Activated T-helper 1 cell treated with anti-CD3 and anti-CD28 coated beads, Interleukin-12 subunit alpha, Interleukin-12 subunit beta, Interleukin-2, Interleukin-4 antibody, amounts not matched to agents 30 ng/mL and 10 ng/mL and 1 ng/mL, durations not matched to agents 14 hours and 24 hours and 36 hours (primary cell): ENCODE measurements at regions not wholly inside any gene's neighbourhood (a gene's known extent, or its start where the extent isn't known, plus 50 kb on each side); places are given as distances from the start of the nearest gene placed in this dataset.

Experiments used
- DNase-seq: peaks from one replicate; pipeline ENCODE4 v3.0.0; 2021; ENCODE audit warnings: low spot score
- H3K27ac Mint-ChIP-seq: one replicate; pipeline ENCODE4 v1.8.0; 2021; ENCODE audit warnings: mild to moderate bottlenecking, mixed read lengths
- H3K27me3 Mint-ChIP-seq: one replicate; pipeline ENCODE4 v1.8.0; 2022; ENCODE audit warnings: mild to moderate bottlenecking, moderate library complexity, mixed read lengths; ENCODE audit not compliant: insufficient read depth
- H3K36me3 Mint-ChIP-seq: one replicate; pipeline ENCODE4 v1.8.0; 2021; ENCODE audit warnings: low read depth, mixed read lengths
- H3K4me1 Mint-ChIP-seq: one replicate; pipeline ENCODE4 v1.8.0; 2021; ENCODE audit warnings: low read depth, mixed read lengths
- H3K4me3 Mint-ChIP-seq: one replicate; pipeline ENCODE4 v1.8.0; 2021; ENCODE audit warnings: mild to moderate bottlenecking, moderate library complexity, mixed read lengths
- H3K9me3 Mint-ChIP-seq: one replicate; pipeline ENCODE4 v1.8.0; 2021; ENCODE audit warnings: mixed read lengths
- intact Hi-C: fragments of 100-400 bp; cut with micrococcal nuclease; formaldehyde crosslinking; loops from one replicate; pipeline ENCODE4 v1.15.1; 2024

DNA sequence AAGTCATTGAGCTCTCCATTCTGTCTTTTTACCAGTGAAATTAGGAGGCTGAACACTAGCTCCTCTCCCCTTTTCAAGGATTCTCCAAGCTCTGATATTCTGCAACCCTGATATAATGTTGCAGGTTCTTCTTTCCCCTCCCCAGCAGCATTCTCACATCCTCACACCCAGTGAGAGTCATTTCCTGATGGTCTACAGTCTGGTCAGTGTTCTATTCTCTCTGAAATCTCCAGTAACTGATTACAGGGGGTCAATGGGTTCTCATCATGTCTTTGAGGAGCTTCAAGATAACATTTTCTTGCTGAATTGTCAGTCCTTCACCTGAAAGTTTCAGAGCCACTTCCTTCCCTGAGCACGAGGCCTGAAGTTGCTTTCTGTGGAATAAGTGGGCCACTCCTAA lies 299.4 kb downstream of the PTEN start:
- peaks cover 18% of the 10 kb centered on the region for H3K4me1 Mint-ChIP-seq
- H3K27ac Mint-ChIP-seq, result no peak overlapping the region
- no peaks in the 10 kb centered on the region for H3K36me3 Mint-ChIP-seq
- H3K27me3 Mint-ChIP-seq, result peaks cover 2% of the 10 kb centered on the region
- intact Hi-C loops, result no loop called here
- no peaks in the 10 kb centered on the region for H3K9me3 Mint-ChIP-seq
- no peak for DNase-seq
- H3K4me3 Mint-ChIP-seq, result no peak overlapping the region

DNA sequence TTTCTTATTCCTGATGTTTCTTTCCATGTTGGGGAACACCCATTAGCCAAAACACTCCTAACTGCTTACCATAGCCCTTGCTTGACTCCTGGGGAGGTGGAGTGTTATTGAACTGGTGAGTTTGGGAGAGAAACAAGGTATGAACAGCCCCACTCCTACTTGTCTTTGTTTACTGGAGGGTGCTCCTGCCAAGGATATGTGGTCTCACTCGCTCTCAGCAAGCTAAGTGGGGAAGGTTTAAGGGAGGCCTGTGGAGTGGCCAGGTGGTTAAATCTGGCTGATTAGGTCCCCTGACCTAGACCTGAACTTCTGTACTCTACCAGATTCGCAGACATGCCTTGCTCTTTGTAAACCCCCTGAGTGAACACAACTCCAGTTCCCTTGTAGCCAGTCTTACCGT lies 300.1 kb downstream of the PTEN start:
- no peak overlapping the region for H3K4me3 Mint-ChIP-seq
- H3K27ac Mint-ChIP-seq, result no peak overlapping the region
- H3K27me3 Mint-ChIP-seq, result peaks cover 2% of the 10 kb centered on the region
- DNase-seq, result no peak
- H3K9me3 Mint-ChIP-seq, result peaks cover 1% of the 10 kb centered on the region
- peaks cover 14% of the 10 kb centered on the region for H3K4me1 Mint-ChIP-seq
- intact Hi-C loops, result no loop called here
- H3K36me3 Mint-ChIP-seq, result peaks cover under 1% of the 10 kb centered on the region

DNA sequence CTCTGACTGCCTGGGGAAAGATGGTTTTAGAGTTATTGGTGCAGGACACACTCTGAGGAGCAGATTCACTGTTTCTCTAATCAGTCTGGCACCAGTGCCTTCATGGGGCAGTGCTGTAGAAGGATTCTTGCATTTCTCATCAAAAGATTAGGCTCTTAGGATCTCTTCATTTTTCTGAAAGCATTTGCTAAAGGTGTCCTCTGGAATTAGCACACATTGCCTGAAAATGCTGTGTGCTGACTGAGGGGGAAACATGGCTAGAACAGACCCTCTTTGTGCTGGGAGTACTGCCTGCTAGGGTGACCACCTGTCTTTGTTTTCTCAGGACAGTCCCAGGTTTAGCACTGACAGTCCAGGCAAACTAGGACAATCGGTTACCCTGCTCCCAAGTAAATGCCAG lies 301.0 kb downstream of the PTEN start:
- intact Hi-C loops, result no loop called here
- Mint-ChIP-seq H3K9me3 (peaks cover 7% of the 10 kb centered on the region), H3K4me1 (peaks cover 19% of the 10 kb centered on the region), H3K36me3 (peaks cover 5% of the 10 kb centered on the region), H3K4me3 (no peak overlapping the region), H3K27me3 (peaks cover 2% of the 10 kb centered on the region), H3K27ac (no peak overlapping the region)
- no peak for DNase-seq

DNA sequence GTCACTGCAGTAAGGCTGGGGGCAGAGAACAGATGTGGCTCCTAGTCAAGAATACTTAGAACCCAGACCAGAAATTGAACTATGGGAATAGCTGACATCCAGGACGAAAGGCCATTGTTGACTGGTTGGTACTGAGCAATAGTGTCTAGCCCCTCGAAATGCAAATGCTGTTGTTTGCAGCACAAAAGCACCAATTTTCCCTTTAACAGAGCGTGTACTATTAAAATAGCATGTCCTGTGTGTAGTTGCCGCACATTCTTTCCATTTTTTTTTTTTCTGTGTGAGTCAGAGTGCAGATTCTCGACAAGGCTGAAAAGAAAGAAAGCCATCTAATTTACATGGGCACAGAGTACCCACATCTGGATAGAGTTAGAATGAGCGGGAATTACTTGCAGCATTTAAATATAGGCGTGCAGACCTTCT lies 302.4 kb downstream of the PTEN start:
- DNase-seq, result no peak
- intact Hi-C loops, result no loop called here
- peaks cover 5% of the 10 kb centered on the region for H3K36me3 Mint-ChIP-seq
- H3K9me3 Mint-ChIP-seq, result peaks cover 7% of the 10 kb centered on the region
- H3K4me3 Mint-ChIP-seq, result no peak overlapping the region
- H3K4me1 Mint-ChIP-seq, result peaks cover 33% of the 10 kb centered on the region
- no peak overlapping the region for H3K27ac Mint-ChIP-seq
- H3K27me3 Mint-ChIP-seq, result peaks cover 2% of the 10 kb centered on the region

DNA sequence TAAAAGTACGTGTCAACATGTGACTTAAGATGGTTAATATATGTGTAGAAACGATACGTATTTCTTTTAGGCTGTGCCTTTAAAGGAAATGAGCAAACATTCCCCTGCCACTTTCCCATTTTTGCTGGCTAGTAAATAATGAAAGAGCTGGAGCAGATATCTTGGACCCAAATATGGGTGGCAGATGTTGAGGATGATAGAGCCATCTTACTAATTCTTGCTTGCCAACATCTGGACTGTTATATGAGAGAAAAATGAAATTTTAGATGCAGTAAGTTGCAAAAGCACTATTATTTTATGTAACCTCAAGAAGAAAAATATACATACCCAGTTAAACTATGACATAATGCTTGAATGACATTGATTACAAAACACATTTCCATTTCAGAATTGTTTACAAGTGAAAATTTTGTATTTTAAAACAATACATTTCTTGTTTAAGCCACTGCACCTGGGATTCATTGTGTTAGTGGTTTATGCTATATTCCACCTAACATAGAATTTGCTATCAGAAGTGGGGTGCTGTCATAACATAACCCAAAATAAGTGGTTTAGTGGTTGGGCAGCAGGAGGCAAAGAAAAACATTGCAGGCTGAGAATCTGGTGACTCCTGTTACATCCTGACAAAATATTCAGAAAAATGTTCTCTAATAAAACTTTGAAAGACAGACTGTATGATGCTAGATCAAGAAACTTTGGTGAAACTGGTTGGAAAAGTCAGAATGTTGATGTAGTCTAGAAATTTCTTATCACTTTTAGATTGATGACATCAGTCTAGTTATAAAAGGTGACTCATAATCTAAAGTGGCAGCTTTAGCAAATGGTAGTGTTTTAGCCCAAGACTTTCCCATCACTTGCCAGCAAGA lies 305.0 kb downstream of the PTEN start:
- H3K4me1 Mint-ChIP-seq, result peaks cover 33% of the 10 kb centered on the region
- H3K9me3 Mint-ChIP-seq, result peaks cover 7% of the 10 kb centered on the region
- H3K4me3 Mint-ChIP-seq, result no peak overlapping the region
- DNase-seq, result no peak
- intact Hi-C loops, result no loop called here
- H3K27ac Mint-ChIP-seq, result no peak overlapping the region
- peaks cover 3% of the 10 kb centered on the region for H3K27me3 Mint-ChIP-seq
- H3K36me3 Mint-ChIP-seq, result peaks cover 6% of the 10 kb centered on the region

DNA sequence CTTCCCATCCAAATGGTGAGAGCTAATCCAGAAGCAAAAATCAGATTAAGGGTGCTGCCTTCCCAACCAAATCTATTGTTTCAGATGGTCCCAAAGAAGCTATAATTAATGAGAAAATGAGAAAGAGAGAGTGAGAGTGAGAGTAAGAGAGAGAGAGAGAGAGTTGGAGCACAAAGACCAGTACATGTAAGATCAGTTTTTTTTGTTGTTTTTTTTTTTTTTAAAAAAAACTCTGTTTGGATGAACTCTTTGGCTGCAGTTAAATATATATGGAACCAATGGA lies 305.6 kb downstream of the PTEN start:
- H3K9me3 Mint-ChIP-seq, result peaks cover 8% of the 10 kb centered on the region
- intact Hi-C loops, result no loop called here
- no peak for DNase-seq
- H3K4me3 Mint-ChIP-seq, result no peak overlapping the region
- H3K4me1 Mint-ChIP-seq, result peaks cover 32% of the 10 kb centered on the region
- H3K27ac Mint-ChIP-seq, result no peak overlapping the region
- peaks cover 6% of the 10 kb centered on the region for H3K36me3 Mint-ChIP-seq
- H3K27me3 Mint-ChIP-seq, result peaks cover 3% of the 10 kb centered on the region

DNA sequence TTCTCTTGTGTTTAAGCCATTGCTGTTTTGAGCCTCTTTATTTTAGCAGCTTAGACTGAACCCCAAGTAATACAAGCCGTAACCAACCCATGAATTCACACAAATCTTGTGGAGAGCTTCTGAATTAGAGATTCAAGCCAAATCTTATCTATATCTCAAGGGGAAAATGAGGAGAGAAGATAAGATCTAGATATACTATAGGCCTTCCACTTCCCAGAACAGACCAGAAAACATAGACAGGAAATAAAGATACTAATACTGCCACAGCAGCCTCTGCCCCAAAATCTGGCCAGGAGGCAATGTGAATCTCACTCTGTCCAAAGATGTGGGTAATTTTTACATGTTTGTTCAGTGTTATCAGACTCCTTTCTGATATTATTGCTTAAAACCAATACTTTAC lies 307.2 kb downstream of the PTEN start:
- H3K4me3 Mint-ChIP-seq, result no peak overlapping the region
- H3K9me3 Mint-ChIP-seq, result peaks cover 22% of the 10 kb centered on the region
- H3K4me1 Mint-ChIP-seq, result peaks cover 32% of the 10 kb centered on the region
- H3K27me3 Mint-ChIP-seq, result peaks cover 8% of the 10 kb centered on the region
- H3K36me3 Mint-ChIP-seq, result peaks cover 13% of the 10 kb centered on the region
- DNase-seq, result no peak
- intact Hi-C loops, result no loop called here
- H3K27ac Mint-ChIP-seq, result no peak overlapping the region

DNA sequence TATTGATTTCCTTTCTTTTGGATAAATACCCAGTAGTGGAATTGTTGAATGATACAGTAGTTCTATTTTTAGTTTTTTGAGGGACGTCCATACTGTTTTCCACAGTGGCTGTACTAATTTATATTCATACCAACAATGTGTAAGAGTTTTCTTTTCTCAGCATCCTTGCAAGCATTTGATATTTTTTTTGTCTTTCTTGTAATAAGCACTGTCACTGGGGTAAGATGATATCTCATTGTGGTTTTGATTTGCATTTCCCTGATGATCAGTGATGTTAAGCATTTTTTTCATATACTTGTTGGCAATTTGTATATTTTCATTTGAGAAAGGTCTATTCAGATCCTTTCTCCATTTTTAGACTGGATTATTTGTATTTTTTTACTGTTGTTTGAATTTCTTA lies 308.7 kb downstream of the PTEN start:
- peaks cover 10% of the 10 kb centered on the region for H3K27me3 Mint-ChIP-seq
- H3K36me3 Mint-ChIP-seq, result peaks cover 15% of the 10 kb centered on the region
- H3K27ac Mint-ChIP-seq, result no peak overlapping the region
- no peak for DNase-seq
- peaks cover 32% of the 10 kb centered on the region for H3K4me1 Mint-ChIP-seq
- intact Hi-C loops, result no loop called here
- H3K4me3 Mint-ChIP-seq, result no peak overlapping the region
- peaks cover 29% of the 10 kb centered on the region for H3K9me3 Mint-ChIP-seq

DNA sequence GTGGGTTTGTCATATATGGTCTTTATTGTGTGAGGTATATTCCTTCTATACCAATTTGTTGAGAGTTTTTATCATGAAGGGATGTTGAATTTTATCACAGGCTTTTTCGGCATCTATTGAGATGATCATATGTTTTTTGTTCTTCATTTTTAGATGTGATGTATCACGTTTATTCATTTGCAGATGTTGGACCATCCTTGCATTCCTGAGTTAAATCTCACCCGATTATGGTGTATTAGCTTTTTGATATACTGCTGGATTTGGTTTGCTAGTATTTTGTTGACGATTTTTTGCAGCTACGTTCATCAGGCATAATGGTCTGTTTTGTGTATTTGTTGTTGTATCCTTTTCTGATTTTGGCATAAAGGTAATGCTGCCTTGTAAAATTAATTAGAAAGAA lies 311.0 kb downstream of the PTEN start:
- no peak overlapping the region for H3K27ac Mint-ChIP-seq
- H3K9me3 Mint-ChIP-seq, result peaks cover 28% of the 10 kb centered on the region
- H3K4me3 Mint-ChIP-seq, result no peak overlapping the region
- intact Hi-C loops, result no loop called here
- H3K4me1 Mint-ChIP-seq, result peaks cover 27% of the 10 kb centered on the region
- H3K36me3 Mint-ChIP-seq, result peaks cover 16% of the 10 kb centered on the region
- H3K27me3 Mint-ChIP-seq, result peaks cover 10% of the 10 kb centered on the region
- no peak for DNase-seq

DNA sequence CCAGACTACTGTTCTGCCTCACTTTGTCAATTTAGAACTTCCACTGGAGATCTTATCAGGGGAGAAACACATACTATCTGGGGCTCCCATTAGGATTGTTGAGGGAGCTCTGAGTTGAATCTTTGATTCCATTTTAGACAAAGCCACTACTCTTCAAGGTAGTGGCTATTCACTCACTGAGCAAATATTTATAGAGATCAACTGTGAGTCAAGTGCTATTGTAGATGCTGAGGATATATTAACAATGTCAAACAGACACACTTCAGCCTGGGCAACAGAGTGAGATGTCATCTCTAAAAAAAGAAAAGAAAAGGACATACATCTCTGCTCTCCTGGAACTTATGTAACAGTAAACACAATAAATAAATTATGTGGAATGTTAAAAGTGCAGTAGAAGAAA lies 315.3 kb downstream of the PTEN start:
- Mint-ChIP-seq H3K9me3 (peaks cover 32% of the 10 kb centered on the region), H3K27me3 (peaks cover 8% of the 10 kb centered on the region), H3K27ac (no peak overlapping the region), H3K4me3 (no peak overlapping the region), H3K36me3 (peaks cover 14% of the 10 kb centered on the region), H3K4me1 (no peaks in the 10 kb centered on the region)
- intact Hi-C loops, result no loop called here
- DNase-seq, result no peak

DNA sequence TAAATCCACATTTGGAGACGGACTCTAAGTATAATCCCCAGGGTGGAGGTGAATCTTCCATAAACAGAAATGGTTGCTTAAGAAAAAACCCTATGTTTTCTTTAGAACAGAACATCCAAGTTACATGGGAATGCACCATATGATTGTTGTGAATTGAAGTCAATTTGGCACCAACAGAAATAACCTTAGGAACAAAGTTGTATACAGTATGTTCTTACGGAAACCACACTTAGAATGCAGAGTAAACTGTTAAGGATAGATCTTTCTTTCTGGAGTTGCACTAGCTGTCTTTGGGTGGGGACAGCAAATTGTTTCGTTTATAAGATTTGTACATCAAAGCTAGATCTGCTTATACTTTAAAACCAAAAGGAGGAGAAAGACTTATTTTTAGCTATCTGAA lies 316.4 kb downstream of the PTEN start:
- peaks cover 7% of the 10 kb centered on the region for H3K27me3 Mint-ChIP-seq
- no peak overlapping the region for H3K27ac Mint-ChIP-seq
- H3K36me3 Mint-ChIP-seq, result peaks cover 12% of the 10 kb centered on the region
- no peak overlapping the region for H3K4me3 Mint-ChIP-seq
- intact Hi-C loops, result no loop called here
- H3K9me3 Mint-ChIP-seq, result peaks cover 27% of the 10 kb centered on the region
- DNase-seq, result no peak
- H3K4me1 Mint-ChIP-seq, result no peaks in the 10 kb centered on the region

DNA sequence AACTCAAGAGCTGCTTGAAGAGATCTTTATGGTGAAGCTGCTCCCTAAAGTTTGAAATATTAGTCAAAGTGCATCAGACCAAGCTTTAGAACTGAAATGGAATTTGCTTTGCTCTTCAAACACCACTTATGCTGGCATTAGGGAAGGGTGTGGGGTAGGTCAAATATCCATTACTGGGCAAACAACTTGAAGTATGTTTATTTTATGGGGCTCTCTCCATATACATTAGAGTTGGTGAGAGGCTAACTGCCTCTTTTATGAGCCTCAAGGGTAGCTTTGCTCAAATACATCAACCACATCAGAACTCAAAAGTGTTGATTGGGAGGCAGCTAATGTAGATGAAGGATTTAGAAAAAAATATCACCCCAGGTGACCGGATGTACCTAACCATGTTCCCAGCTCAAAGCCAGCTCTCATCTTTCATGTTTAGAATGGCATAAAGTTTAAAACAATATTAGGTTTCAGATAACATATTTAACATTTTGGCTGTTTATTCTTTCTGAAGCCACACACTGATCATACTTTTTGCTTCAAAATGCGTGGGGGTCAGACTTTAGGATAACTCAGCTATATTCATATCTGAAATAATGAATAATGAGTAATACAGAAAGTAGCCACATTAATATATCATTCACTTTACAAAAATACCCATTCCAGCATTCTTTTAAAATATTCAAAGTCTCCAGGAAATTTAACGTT lies 318.6 kb downstream of the PTEN start:
- Mint-ChIP-seq H3K27ac (no peak overlapping the region), H3K36me3 (peaks cover 7% of the 10 kb centered on the region), H3K9me3 (peaks cover 15% of the 10 kb centered on the region), H3K27me3 (no peaks in the 10 kb centered on the region), H3K4me3 (no peak overlapping the region), H3K4me1 (no peaks in the 10 kb centered on the region)
- DNase-seq, result no peak
- intact Hi-C loops, result no loop called here

DNA sequence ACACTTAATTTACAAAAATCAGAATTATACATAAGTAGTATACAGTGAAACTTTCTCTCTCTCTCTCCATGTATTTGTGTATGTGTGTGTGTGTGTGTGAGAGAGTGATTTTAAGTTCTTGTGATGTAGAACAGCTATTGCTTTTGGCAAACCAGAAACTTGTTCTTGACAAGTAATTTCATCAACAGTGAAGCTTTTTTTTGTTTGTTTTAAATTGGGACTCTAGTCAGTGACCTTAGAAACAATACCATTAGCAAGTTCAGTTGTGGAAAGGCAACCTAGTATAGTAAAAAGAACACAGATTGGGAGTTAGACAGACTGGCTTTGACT lies 319.1 kb downstream of the PTEN start:
- H3K27ac Mint-ChIP-seq, result no peak overlapping the region
- DNase-seq, result no peak
- H3K4me3 Mint-ChIP-seq, result no peak overlapping the region
- H3K4me1 Mint-ChIP-seq, result no peaks in the 10 kb centered on the region
- H3K36me3 Mint-ChIP-seq, result peaks cover 6% of the 10 kb centered on the region
- H3K9me3 Mint-ChIP-seq, result peaks cover 11% of the 10 kb centered on the region
- H3K27me3 Mint-ChIP-seq, result no peaks in the 10 kb centered on the region
- intact Hi-C loops, result no loop called here
